ENCODE measurements at regions not wholly inside any gene's neighbourhood (a gene's known extent, or its start where the extent isn't known, plus 50 kb on each side); places are given as distances from the start of the nearest gene placed in this dataset.
"Not testable (repeated sequence)": the region's sequence is repeated elsewhere in the genome, so short reads cannot be mapped to it uniquely, and the experiment has no call there.

- not testable (repeated sequence) for TF ChIP-seq CTCF, POLR2AphosphoS5, POLR2A (IDR thresholded peaks at IDR 0.05)
Measured at GRCh38 chrX:46171457-46171856, 373.8 kb downstream of the ZNF674 start.
